Medulla oblongata (tissue), 1 donor: ENCODE measurements at regions not wholly inside any gene's neighbourhood (a gene's known extent, or its start where the extent isn't known, plus 50 kb on each side); places are given as distances from the start of the nearest gene placed in this dataset.

Experiments used
- DNase-seq: peaks from one replicate; pipeline ENCODE4 v3.0.0-alpha.2; 2015; ENCODE audit errors: extremely low spot score

GRCh38 chr2:237030382-237030781 is 55.3 kb upstream of the COPS8 start:
- DNase-seq, result no peak

- DNase-seq, result no peak
Measured at GRCh38 chr2:237033536-237034060, 52.1 kb upstream of the COPS8 start.

GRCh38 chr2:237035781-237036475 is 49.8 kb upstream of the COPS8 start:
- no peak for DNase-seq
